Stimulated activated CD4-positive, alpha-beta T cell treated with anti-CD3 and anti-CD28 coated beads, Interleukin-1b, Interleukin-23, amount 100 ng/mL, for 1 hour (primary cell): ENCODE measurements at regions not wholly inside any gene's neighbourhood (a gene's known extent, or its start where the extent isn't known, plus 50 kb on each side); places are given as distances from the start of the nearest gene placed in this dataset.

ENCODE experiments used
- DNase-seq, 2 donors: peaks; one replicate each; pipeline ENCODE4 v3.0.0-alpha.2; 2020; ENCODE audit warnings: low read depth in 2 of 2

DNA sequence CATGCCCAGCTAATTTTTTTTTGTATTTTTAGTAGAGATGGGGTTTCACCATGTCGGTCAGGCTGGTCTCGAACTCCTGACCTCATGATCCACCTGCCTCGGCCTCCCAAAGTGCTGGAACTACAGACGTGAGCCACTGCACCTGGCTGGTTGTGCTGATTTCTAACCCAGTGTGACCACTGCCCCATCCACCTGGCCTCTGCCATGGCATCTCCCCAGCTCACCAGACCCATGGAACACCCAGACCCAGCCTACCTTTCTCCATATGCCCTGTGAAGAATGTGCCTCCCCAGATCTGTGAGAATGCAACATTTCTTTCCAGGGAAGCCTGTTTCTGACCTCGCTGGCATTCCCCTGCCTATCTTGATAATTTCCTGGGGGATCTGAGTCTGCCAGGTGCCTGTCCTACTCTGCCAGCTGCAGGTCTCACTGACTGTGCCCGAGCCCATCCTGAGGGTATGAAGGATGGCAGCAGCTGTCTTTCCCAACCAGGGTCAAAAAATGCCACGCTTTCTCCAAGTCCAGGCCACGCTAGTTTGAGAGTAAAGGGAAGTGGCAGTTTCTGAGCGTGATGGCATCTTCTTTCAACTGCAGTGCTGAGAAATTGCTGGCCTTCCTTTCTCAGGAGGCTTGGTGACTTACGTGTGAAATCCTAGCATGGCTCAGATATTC is 324.4 kb upstream of the ZNF32 start:
- DNase-seq = no peak

DNA sequence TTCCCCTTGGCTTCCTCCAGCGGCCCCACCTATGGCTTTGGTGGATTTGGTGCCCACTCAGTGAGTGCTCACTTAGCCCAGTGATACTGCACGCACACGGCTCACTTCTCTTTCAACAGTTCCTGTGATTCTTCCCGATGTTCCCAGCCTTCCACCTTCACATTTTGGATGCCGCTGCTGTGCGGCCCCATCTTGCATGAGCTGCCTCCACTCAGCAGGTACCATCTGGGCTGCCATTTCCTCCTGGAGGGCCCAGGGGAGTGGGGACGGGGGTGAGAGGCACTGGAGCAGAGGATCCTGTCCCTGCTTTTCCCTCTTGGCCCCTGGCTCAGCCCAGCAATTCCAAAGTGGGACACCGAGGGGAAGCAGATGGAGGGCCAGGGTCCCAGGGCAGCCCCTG is 323.3 kb upstream of the ZNF32 start:
- DNase-seq = no peak

DNA sequence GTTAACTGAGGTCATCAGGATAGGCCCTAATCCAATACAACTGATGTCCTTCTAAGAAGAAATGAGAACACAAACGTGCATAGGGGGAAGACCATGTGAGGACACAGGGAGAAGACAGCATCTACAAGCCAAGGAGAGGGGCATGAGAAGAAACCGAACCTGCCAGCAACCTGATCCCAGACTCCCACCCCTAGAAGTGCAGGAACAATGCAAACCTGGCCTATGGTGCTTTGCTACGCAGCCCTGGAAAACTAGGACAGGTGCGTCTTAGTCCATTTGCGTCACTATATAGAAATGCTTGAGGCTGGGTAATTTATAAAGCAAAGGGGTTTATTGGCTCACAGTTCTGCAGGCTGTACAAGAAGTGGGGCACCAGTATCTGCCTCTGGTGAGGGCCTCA is 322.6 kb upstream of the ZNF32 start:
- no peak for DNase-seq

DNA sequence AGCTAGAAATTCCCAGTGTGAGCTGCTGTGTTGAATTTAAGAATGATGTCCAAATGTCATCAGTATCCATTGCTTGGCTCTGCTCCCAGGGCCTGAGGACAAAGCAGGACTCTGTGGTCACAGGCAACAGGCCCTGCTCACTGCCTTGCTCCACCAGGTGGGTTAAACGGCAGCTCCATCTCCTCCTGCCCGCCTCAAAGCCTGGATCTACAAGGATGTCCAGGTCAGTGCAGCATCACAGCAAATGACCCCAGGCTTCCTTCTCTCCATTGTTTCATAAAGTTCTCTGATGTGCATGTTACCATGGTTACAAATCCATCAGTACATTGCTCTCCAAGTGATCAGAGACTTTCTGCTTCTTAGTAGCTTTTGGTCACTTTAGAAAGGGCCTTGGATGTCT is 322.0 kb upstream of the ZNF32 start:
- DNase-seq = no peak

DNA sequence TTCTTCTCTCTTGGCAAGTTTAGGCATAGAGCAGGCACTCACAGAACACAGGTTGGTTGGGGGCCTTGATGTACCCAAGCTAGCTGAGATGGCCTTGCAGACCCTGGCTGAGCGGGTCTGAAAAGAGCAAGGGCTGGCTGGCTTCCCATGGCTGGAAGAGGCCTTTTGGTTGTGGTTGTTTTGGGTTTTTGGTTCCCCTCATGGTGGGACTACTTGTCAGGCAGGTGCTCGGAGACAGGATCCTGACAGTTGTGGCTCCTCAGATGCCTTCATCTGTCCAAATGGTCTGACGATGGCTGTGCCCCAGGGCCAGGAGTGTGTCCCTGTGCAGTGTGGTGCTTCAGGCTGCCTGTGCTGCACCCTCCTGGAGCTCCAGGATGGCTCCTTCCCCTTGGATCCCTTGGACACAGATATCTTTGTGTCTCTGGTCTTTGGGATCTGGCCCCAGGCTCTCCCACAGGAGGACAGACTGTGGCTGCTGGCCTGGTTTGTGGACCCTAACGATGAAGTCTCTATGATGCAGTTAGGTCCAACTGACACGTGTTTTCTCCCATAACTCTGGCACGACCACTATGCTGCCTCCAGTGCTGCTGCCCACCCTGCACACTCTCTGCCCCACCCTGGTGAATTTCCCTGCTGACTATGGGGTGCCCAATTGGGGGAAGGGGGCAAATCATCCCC is 321.5 kb upstream of the ZNF32 start:
- no peak for DNase-seq

DNA sequence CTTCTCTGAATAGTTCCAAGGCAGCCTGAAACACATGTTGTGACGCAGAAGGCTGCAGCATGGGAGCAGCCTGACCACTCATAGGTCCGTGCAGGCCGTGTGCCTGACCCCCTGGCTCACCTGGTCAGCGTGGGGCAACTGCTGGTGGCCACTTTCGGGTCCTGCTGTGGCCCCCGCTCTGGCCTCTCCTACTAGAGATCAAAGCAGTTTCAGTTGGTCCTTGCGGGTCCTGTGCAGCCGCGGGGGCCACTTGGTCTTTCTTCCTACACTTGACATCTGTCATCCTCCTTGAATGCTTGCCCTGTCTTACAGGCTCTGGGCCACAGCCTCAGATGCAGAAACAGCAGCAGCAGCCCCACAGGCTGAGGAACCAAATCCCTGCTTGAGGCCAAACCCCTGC is 320.8 kb upstream of the ZNF32 start:
- DNase-seq = no peak

DNA sequence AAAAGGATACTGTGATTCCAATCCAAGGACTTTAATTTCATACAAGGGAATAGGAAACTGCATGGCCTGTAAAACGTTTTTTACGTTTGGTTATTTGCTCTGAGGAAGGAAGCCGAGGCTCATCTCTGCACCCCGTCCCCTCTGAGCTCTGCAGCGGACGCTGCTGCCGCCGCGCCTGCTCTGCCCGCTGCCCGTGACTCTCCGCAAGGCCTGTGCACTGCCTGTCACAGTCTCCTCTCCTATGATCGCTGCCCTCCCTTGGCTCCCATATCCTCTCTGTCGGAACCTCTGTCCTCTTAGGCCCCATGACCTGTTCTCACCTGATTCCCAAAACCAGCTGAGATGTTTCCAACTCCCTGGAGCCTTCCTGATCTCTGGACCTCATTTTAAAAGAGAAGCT is 320.3 kb upstream of the ZNF32 start:
- DNase-seq = no peak

DNA sequence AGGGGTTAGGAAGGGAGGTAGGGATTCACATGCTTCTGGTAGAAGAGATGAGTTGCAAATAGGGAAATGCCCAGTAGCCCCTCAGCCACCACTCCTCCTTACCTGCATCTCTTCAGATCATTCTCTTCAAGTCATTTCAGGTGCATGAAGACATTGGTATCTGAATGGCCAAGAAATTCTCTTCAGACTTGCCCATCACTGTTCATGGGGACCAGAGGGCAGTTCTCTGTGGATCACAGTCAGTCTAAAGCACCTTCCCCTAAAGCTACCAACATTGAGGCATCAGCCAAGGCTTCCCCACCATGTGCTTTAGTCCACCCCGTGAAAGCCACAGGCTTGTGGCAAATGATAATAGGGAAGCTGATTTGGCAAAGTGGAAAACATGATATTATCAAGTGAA is 319.4 kb upstream of the ZNF32 start:
- DNase-seq = no peak

DNA sequence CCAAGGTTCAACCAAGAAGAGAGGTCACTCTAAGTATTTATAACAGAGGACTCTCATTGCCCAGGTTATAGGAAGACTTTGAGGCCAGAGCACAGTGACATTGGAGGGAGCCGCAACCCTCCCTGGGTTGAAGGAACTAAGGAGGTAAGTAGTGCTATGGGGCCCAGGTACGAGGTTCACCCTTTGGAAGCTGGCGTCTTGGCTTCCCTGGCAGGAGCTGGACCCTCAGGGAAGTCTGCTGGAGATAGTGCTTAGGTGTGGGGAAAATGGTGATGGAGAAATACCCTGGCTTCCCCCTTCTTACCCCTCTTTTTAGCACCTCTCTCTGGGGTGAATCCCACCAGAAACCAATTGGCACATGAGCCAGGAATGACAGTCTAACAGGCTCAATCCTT is 317.9 kb upstream of the ZNF32 start:
- no peak for DNase-seq

DNA sequence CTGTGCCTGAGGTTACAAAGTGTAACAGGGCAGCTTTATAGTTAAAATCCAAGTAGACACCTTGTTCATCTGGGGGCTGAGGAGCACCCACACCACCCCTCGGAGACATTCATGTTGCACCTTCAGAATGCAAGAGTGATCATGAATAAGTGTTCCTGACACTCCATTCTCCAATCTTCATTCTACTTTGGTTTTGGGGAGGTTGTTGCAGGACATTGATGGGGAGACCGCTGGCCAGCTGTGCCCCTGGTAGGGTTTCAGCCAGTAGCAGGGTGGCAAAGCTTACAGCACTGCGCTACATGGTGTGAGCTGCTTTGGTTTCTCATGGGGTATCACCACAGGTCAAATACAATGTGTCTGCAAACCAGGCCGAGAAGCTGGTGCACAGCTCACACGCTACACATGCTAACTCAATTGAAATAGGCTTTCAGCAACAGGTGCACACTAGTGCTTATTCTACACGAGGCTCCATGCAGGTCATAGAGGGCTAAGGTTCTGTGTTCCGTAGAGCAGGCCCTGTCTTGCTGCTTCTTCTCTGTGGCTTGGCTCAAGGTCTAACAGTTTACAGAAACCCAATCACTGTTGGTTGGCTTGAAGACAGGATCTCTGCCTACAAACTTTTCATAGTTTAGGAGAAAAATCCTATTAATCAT is 317.4 kb upstream of the ZNF32 start:
- no peak for DNase-seq

DNA sequence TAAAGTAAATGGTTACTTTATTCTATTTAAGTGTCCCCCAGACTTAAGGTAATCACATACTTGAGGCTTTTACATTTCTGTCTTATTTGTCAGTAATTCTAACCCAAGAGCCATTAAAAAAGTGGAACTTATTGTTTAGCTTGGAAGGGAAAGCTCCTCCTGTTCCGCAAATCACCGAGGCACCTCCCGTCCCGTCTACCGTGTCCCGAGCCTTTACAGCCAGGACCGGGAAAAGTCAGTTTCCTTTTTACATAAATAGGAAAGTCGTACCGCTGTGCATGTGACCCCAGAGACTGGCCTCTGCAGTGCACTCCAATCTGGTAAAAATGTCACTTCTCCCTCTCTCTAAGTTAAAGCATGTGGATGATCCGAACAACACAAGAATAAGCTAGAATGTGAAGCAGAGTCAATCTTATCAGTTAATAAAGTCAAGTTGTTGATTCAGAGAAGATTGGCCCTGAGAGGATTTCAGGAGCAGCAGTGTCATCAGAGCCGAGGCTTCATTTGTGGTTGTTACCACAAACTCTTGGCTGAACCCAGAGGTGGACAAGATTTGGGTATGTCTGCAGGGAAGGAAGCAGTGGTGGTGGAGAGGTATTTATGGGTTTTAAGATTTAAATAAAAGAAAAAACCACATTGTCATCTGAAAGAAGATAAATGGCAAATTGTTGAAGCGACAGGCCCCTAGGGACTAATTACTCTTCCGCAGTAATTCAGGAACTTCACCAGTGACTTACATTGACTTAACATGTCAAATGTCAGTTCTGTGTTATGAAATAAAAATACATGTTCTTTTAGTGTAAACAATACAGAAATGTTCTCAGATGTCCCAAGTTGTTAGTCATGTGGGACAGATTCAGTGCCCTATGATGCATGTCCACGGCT is 316.6 kb upstream of the ZNF32 start:
- no peak for DNase-seq

DNA sequence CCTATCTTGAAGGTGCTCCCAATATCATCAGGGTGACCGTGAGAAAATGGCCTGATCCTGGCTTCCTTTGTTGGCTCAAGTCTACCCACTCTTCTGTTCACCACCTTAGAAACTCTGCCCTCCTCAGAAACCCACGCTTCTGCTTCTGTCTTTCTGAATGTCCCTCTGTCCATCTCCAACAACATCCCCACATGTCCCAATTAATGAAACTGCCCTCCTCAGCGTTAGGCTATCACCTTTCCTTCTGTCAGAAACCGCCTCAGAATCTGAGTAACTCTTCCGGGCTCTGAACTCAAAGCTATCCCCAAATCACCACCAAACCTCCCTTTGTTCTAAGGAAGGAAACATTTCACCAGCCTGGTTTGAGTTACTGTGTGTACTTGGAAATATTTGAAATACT is 315.8 kb upstream of the ZNF32 start:
- DNase-seq = no peak

DNA sequence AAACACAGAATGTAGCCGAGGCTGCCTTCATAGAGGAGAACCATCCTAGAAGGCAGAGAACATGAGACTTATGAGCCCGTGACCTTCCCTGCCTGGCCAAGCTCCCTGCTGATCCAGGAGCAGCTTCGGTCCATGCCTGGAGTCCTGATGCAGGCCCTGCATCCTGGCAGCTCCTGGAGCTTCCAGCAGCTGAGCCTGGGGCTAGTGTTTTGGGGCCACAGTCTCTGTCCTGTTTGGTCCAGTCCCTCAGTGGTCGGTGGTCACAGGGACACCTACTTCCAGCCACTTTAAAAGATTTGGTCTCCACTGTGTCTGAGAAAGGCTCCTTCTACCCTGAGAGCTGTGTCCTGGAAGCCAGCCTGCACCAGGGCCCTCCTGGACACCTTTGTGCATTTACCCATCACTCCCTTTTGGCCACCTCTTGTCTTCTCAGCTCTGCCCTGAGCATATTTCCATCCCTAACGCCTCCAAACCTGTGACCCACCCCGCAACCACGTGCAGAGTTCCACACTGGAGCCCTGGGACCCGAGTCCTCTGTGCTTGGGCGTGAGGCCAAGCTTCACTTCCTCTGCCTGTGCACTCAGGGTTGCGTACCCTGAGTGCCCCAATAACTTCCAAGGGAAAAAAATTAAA is 315.2 kb upstream of the ZNF32 start:
- DNase-seq = no peak

DNA sequence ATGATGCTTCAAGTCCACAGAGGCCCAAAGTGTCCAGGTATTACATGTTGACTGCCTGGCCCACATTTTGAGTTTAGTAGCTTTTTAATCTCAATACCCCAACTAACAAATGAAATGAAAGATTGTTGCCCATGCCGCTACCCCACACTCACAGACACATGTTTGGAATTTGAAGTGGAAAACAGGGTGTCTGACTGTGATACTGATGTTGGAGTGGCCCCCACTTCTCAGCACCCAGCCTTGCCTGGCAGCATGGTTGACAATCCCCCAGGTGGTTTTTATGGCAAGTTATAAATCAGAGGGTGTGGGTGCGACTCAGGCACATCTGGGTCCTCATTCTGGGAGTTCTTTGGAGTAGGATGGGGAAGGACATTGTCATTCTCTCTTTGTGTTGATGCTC is 314.7 kb upstream of the ZNF32 start:
- no peak for DNase-seq

DNA sequence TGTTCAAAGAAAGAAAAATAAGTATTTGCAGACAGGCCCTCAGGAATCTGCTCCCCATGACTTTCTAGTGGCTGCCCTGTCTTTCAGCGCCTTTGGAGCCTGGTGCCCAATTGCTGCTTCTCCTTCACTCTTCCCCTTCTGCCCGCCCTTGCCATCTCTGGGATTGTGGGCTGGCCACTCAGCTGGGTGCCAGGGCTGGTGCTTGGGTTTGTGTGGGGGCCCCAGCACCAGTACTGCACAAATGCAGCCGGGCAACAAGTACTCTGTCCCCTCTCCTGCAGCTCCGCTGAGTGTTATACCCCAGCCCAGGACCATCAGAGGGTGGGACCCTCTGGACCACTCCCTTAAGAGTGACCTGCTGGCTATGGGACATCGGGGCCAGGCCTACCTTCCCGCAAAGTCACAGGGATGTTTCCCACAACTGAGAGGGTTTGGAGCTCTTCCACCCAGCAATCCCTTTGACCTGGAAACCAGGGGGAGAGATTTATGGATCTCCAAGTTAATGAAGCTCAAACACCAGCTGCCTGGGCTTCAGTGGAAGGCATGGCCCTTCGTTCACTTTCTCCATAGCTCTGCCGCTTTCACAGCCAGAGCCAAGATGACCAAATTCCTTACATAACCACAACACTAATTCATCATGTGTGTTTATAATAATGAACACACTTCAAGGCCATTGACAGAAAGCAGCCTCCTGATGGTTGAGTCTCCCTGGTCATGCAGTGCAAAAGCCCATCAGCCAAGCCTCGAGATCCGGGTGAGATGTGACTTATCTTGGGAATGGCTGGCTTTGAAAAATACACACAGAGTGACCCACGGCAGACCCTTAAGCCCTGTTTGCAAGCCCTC is 313.9 kb upstream of the ZNF32 start:
- DNase-seq = no peak

DNA sequence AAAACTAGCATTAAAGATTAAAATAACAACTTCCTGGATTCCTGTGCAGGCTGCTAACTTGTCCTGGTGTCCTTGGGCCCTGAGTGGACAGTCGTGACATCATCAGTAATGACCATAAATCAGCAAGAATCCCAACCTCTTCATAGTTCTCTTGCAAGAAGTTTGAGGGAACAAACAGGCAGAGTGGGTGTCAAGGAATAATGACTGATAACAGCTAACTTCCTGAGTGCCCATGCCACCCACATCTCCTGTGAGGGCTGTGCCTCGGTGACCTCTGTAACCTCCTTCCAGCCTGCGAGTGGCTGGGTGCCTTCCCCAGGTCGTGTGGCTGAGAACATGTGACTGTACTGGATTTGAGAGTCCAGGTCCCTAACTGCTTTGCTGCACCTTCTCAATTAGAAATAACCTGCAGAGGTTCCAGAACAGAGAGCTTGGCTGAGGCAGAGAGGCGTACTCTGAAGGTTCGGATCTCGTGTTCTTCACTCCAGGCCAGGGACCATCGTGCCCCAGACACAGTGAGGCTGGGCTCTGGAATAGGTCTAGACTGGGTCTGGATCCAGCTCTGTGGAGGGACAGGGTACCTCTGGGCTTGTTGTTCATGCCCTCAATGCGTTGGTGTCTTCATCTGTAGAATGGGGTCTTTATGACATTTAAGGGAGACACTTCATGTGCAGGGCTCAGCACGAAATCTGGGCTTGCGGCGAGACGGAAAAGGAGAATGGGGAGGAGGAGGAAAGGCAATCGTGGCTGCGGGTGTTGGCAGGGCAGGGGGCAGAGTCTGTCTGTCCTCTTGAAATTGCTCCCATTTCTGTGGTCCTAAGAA is 313.1 kb upstream of the ZNF32 start:
- DNase-seq = no peak

DNA sequence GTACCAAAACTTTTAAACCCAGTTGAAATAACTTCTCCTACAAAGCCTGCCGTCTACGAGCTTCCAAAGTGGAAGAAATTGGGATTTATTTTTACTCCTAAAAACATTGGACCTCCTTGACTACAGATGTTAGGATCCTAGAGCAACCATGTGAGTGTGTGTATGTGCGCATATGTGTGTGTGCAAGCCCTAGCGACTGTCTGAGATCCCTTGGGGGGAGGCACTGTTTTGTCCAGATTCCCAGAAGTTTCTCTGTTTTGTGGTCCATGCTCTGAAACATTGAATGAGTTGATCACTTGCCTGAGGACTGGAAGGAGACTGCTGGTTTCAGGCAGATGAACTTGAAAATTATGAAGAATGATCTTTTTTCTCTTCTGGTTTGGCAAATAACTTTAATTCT is 312.3 kb upstream of the ZNF32 start:
- no peak for DNase-seq

DNA sequence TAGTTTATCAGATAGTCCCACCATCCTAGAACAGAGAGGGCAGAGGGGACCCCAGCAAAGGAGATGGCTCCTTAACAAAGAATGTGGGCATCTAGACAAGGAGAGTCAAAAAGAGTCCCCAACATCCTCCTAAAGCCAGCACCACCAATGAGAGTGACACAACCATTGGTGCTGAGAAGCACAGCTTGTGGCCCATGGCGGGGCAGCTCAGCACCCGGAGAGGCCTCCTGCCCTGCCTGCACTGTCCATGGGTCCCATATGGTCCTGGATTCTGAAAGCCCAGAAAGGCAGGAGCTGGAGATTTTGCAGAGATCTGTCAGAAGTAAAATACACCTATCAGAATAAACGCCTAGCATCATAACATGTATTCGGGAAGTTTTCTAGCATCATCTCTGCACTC is 311.8 kb upstream of the ZNF32 start:
- DNase-seq = no peak

DNA sequence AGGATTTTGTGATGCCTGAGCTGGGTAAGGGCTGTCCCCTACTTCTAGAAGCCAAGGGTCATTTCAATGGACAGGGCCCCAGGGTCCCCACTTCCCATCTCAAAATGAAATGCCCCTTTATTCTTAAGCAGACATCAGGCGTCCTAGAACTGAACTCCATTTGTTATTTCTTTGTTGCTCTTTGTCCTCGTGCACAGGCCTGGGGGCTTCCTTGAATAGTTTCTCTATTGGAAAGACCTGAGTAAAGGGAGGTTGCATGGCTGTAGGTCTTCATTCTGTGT is 311.4 kb upstream of the ZNF32 start:
- DNase-seq = no peak

DNA sequence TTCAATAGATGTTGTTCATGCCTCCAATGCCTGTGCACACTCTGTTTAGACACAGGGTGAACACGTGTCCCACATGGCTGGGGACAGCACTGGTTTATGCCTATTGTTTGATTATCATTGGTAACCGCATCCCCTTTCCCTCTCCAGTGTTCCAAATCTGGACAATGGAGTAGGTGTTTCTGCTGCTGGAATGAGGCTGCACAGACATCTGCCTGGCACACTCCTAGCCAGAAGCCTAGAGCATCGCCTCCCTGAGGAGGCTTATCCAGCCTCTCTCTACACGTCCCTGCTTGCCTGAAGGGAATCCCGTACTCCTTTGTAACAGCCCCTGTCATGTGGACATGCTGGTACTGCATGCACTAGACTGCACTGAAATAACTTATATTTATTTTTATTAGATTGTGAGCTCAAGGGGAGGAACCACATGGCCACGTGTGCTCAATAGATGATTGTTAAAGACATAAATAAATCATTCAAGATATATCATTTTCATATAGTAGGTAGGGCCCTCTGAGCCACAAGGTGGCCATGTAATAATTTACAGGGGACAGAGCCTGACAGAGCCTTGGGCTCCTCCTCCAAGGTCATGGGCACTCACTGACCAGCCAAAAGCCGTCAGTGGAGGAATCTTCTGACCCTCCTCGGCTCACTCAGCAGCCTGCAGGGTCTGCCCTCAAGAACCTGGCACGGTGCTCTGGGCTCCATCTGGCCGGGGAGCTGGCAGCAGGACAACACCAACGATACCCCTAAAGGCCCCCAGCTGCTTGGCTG is 310.9 kb upstream of the ZNF32 start:
- no peak for DNase-seq
